Suprapubic skin (tissue), 4 donors: ENCODE measurements at regions not wholly inside any gene's neighbourhood (a gene's known extent, or its start where the extent isn't known, plus 50 kb on each side); places are given as distances from the start of the nearest gene placed in this dataset.

ENCODE experiments used
- EP300 ChIP-seq: sonication (generic); formaldehyde crosslinking; IDR thresholded peaks from one replicate; pipeline ENCODE4 v1.6.1; 2017; ENCODE audit warnings: antibody characterized with exemption
- POLR2A ChIP-seq, 2 donors: fragments of 450-650 bp; IDR thresholded peaks; one replicate each; pipeline ENCODE4 v1.6.1; 2017; ENCODE audit warnings: antibody characterized with exemption in 2 of 2, mild to moderate bottlenecking in 2 of 2, moderate library complexity in 2 of 2
- POLR2AphosphoS5 ChIP-seq, 3 donors: sonication (generic); formaldehyde crosslinking; IDR thresholded peaks; one replicate each; pipeline ENCODE4 v1.6.1; 2017; ENCODE audit warnings: antibody characterized with exemption in 3 of 3
- TF ChIP-seq, protein P1 (sequence below), 2 donors: fragments of 200-600 bp in 1 of 2; fragments of 450-650 bp in 1 of 2; sonication (generic) in 1 of 2; IDR thresholded peaks; one replicate each; pipeline ENCODE4 v1.5.1; 2016 to 2019; ENCODE audit warnings: antibody characterized with exemption in 2 of 2, mild to moderate bottlenecking in 1 of 2, moderate library complexity in 1 of 2

GRCh38 chr18:6579486-6579885, 150.0 kb upstream of the ARHGAP28 start:
- TF ChIP-seq POLR2A (IDR thresholded peaks at IDR 0.05) (no peak), POLR2AphosphoS5 (IDR thresholded peaks at IDR 0.05) (no peak), EP300 (no peak)
- TF ChIP-seq, protein P1, sequence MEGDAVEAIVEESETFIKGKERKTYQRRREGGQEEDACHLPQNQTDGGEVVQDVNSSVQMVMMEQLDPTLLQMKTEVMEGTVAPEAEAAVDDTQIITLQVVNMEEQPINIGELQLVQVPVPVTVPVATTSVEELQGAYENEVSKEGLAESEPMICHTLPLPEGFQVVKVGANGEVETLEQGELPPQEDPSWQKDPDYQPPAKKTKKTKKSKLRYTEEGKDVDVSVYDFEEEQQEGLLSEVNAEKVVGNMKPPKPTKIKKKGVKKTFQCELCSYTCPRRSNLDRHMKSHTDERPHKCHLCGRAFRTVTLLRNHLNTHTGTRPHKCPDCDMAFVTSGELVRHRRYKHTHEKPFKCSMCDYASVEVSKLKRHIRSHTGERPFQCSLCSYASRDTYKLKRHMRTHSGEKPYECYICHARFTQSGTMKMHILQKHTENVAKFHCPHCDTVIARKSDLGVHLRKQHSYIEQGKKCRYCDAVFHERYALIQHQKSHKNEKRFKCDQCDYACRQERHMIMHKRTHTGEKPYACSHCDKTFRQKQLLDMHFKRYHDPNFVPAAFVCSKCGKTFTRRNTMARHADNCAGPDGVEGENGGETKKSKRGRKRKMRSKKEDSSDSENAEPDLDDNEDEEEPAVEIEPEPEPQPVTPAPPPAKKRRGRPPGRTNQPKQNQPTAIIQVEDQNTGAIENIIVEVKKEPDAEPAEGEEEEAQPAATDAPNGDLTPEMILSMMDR (IDR thresholded peaks at IDR 0.05): no peak
